Uterus (tissue), 3 donors: ENCODE measurements at regions not wholly inside any gene's neighbourhood (a gene's known extent, or its start where the extent isn't known, plus 50 kb on each side); places are given as distances from the start of the nearest gene placed in this dataset.

ENCODE experiments used
- DNase-seq, 2 donors: peaks; one replicate each; pipeline ENCODE4 v3.0.0-alpha.2; 2019 to 2020
- H3K27ac ChIP-seq, 2 donors: fragments of 200-600 bp; sonication (generic); 1 replicate in 1 of 2; 2 replicates in 1 of 2; pipeline ENCODE4 v1.5.1; 2016 to 2018
- H3K27me3 ChIP-seq, 2 donors: fragments of 200-600 bp; sonication (generic); one replicate each; pipeline ENCODE4 v1.5.1; 2018 to 2019; ENCODE audit warnings: control low read depth in 1 of 2
- H3K36me3 ChIP-seq, 2 donors: fragments of 200-600 bp; sonication (generic); one replicate each; pipeline ENCODE4 v1.5.1; 2019; ENCODE audit warnings: control low read depth in 1 of 2
- H3K4me1 ChIP-seq, 2 donors: fragments of 200-600 bp; sonication (generic); one replicate each; pipeline ENCODE4 v1.5.1; 2018 to 2019; ENCODE audit warnings: control low read depth in 1 of 2
- H3K4me3 ChIP-seq, 2 donors: fragments of 200-600 bp; sonication (generic); 1 replicate in 1 of 2; 2 replicates in 1 of 2; pipeline ENCODE4 v1.5.1; 2018 to 2019; ENCODE audit warnings: mild to moderate bottlenecking in 1 of 2
- H3K9me3 ChIP-seq, 2 donors: fragments of 200-600 bp; sonication (generic); one replicate each; pipeline ENCODE4 v1.5.1; 2019; ENCODE audit warnings: control low read depth in 1 of 2
- CTCF ChIP-seq, 4 experiments: fragments of 200-600 bp in 2 of 4; fragments of 450-650 bp in 2 of 4; sonication (generic) in 2 of 4; IDR thresholded peaks; one replicate each; pipeline ENCODE4 v1.5.1; 2016 to 2019; ENCODE audit warnings: antibody characterized with exemption in 4 of 4, mild to moderate bottlenecking in 2 of 4, moderate library complexity in 1 of 4
- POLR2A ChIP-seq, 2 donors: fragments of 450-650 bp; IDR thresholded peaks; one replicate each; pipeline ENCODE4 v1.6.1; 2016; ENCODE audit warnings: antibody characterized with exemption in 2 of 2, mild to moderate bottlenecking in 1 of 2, moderate library complexity in 1 of 2
- intact Hi-C: fragments of 100-400 bp; cut with DNase I; formaldehyde crosslinking; loops from one replicate; pipeline ENCODE4 v1.15.1; 2023; ENCODE audit warnings: low total_unique reads
- donor health status: DM: yes; HTN: yes; CAD: no.

GRCh38 chr14:83873669-83874068 is 1656.3 kb upstream of the FLRT2 start:
- H3K9me3 ChIP-seq: no peaks in the 10 kb centered on the region
- H3K4me1 ChIP-seq: no peaks in the 10 kb centered on the region
- no peak overlapping the region for H3K4me3 ChIP-seq
- no peaks in the 10 kb centered on the region for H3K27me3 ChIP-seq
- TF ChIP-seq POLR2A (IDR thresholded peaks at IDR 0.05) (no peak), CTCF (IDR thresholded peaks at IDR 0.05) (no peak)
- H3K27ac ChIP-seq: no peak overlapping the region
- DNase-seq: no peak
- intact Hi-C loops: no loop called here
- H3K36me3 ChIP-seq: no peaks in the 10 kb centered on the region

- H3K27me3 ChIP-seq: no peaks in the 10 kb centered on the region
- H3K4me3 ChIP-seq: no peak overlapping the region
- intact Hi-C loops: no loop called here
- no peak for TF ChIP-seq CTCF (IDR thresholded peaks at IDR 0.05)
- no peak for TF ChIP-seq POLR2A (IDR thresholded peaks at IDR 0.05)
- no peaks in the 10 kb centered on the region for H3K9me3 ChIP-seq
- no peak for DNase-seq
- no peak overlapping the region for H3K27ac ChIP-seq
- H3K4me1 ChIP-seq: no peaks in the 10 kb centered on the region
- H3K36me3 ChIP-seq: no peaks in the 10 kb centered on the region
These were observed 1655.3 kb upstream of the FLRT2 start for GRCh38 chr14:83874662-83875061.

GRCh38 chr14:83883732-83884131 is 1646.2 kb upstream of the FLRT2 start:
- intact Hi-C loops: no loop called here
- TF ChIP-seq CTCF (IDR thresholded peaks at IDR 0.05): no peak
- no peak for TF ChIP-seq POLR2A (IDR thresholded peaks at IDR 0.05)

GRCh38 chr14:83885837-83886293 is 1644.1 kb upstream of the FLRT2 start:
- H3K4me3 ChIP-seq: no peak overlapping the region
- no peaks in the 10 kb centered on the region for H3K36me3 ChIP-seq
- no peaks in the 10 kb centered on the region for H3K27me3 ChIP-seq
- no peak overlapping the region for H3K27ac ChIP-seq
- no peaks in the 10 kb centered on the region for H3K9me3 ChIP-seq
- intact Hi-C loops: no loop called here
- H3K4me1 ChIP-seq: no peaks in the 10 kb centered on the region
- no peak for DNase-seq
- no peak for TF ChIP-seq CTCF (IDR thresholded peaks at IDR 0.05)
- no peak for TF ChIP-seq POLR2A (IDR thresholded peaks at IDR 0.05)

More at GRCh38 chr14:83883732-83884131, 1646.2 kb upstream of the FLRT2 start:
- no peaks in the 10 kb centered on the region for H3K27me3 ChIP-seq
- no peak for DNase-seq
- H3K27ac ChIP-seq: no peak overlapping the region
- no peaks in the 10 kb centered on the region for H3K4me1 ChIP-seq
- H3K9me3 ChIP-seq: no peaks in the 10 kb centered on the region
- no peaks in the 10 kb centered on the region for H3K36me3 ChIP-seq
- no peak overlapping the region for H3K4me3 ChIP-seq

- Histone ChIP-seq H3K27ac (no peak overlapping the region), H3K4me1 (no peaks in the 10 kb centered on the region), H3K27me3 (no peaks in the 10 kb centered on the region), H3K4me3 (no peak overlapping the region), H3K36me3 (no peaks in the 10 kb centered on the region), H3K9me3 (no peaks in the 10 kb centered on the region)
- no peak for DNase-seq
- TF ChIP-seq CTCF (IDR thresholded peaks at IDR 0.05): no peak
- TF ChIP-seq POLR2A (IDR thresholded peaks at IDR 0.05): no peak
- intact Hi-C loops: no loop called here
These were observed 1642.1 kb upstream of the FLRT2 start for GRCh38 chr14:83887866-83888265.
